Keratinocyte (primary cell): ENCODE measurements at regions not wholly inside any gene's neighbourhood (a gene's known extent, or its start where the extent isn't known, plus 50 kb on each side); places are given as distances from the start of the nearest gene placed in this dataset.

Source experiments
- DNase-seq: peaks from one replicate; pipeline ENCODE4 v3.0.0-alpha.2; 2011; ENCODE audit warnings: low read depth, missing footprints, low spot score
- FAIRE-seq: peaks from 2 replicates; lab custom pipeline; 2011; peaks lifted over from hg19 to GRCh38; lab: Jason Lieb, UNC
- H2AFZ ChIP-seq: 2 replicates; pipeline ENCODE4 v1.6.0; 2012; ENCODE audit warnings: low read length, control low read depth, inconsistent platforms; ENCODE audit not compliant: control insufficient read depth
- H3K27ac ChIP-seq: 2 replicates; pipeline ENCODE4 v1.5.1; 2011; ENCODE audit warnings: low read length; ENCODE audit not compliant: control insufficient read depth, insufficient read depth
- H3K27me3 ChIP-seq: 3 replicates; pipeline ENCODE4 v1.6.0; 2011; ENCODE audit warnings: low read length; ENCODE audit not compliant: control insufficient read depth, insufficient read depth; ENCODE audit errors: extremely low read depth
- H3K36me3 ChIP-seq, 2 experiments: 2 replicates in 1 of 2; 3 replicates in 1 of 2; pipeline ENCODE4 v1.5.1; 2011; ENCODE audit warnings: low read length in 2 of 2, mild to moderate bottlenecking in 1 of 2; ENCODE audit not compliant: control insufficient read depth in 2 of 2, insufficient read depth in 2 of 2; ENCODE audit errors: extremely low read depth in 1 of 2
- H3K4me1 ChIP-seq: 3 replicates; pipeline ENCODE4 v1.5.1; 2011; ENCODE audit warnings: low read length; ENCODE audit not compliant: control insufficient read depth, insufficient read depth; ENCODE audit errors: extremely low read depth
- H3K4me2 ChIP-seq: 3 replicates; pipeline ENCODE4 v1.6.0; 2011; ENCODE audit warnings: low read depth, low read length; ENCODE audit not compliant: control insufficient read depth, insufficient read depth; ENCODE audit errors: extremely low read depth
- H3K4me3 ChIP-seq, 3 experiments: fragments of 200-600 bp in 1 of 3; sonication (generic) in 1 of 3; 2 replicates in 2 of 3; 3 replicates in 1 of 3; pipeline ENCODE4 v1.5.1; 2011 to 2016; ENCODE audit warnings: low read length in 3 of 3, mild to moderate bottlenecking in 3 of 3, control low read depth in 2 of 3, inconsistent platforms in 1 of 3, low read depth in 1 of 3, mixed read lengths in 1 of 3, mixed run types in 1 of 3, moderate library complexity in 1 of 3; ENCODE audit not compliant: control insufficient read depth in 2 of 3, insufficient read depth in 2 of 3; ENCODE audit errors: extremely low read depth in 1 of 3
- H3K79me2 ChIP-seq: 2 replicates; pipeline ENCODE4 v1.6.0; 2012; ENCODE audit warnings: low read length; ENCODE audit not compliant: control insufficient read depth, insufficient read depth
- H3K9ac ChIP-seq: 3 replicates; pipeline ENCODE4 v1.6.0; 2011; ENCODE audit warnings: low read length; ENCODE audit not compliant: control insufficient read depth, insufficient read depth; ENCODE audit errors: extremely low read depth
- H3K9me1 ChIP-seq: 3 replicates; pipeline ENCODE4 v1.6.0; 2011; ENCODE audit warnings: low read length; ENCODE audit not compliant: control insufficient read depth, insufficient read depth; ENCODE audit errors: extremely low read depth
- H3K9me3 ChIP-seq: 2 replicates; pipeline ENCODE4 v1.5.1; 2012; ENCODE audit warnings: low read depth, low read length; ENCODE audit not compliant: control insufficient read depth
- H4K20me1 ChIP-seq: 3 replicates; pipeline ENCODE4 v1.6.0; 2011; ENCODE audit warnings: low read length; ENCODE audit not compliant: control insufficient read depth, insufficient read depth; ENCODE audit errors: extremely low read depth
- EZH2 ChIP-seq: IDR thresholded peaks from one replicate; pipeline ENCODE4 v1.6.1; 2012; ENCODE audit warnings: inconsistent platforms, mild to moderate bottlenecking, low read length, moderate library complexity
- dilution Hi-C: fragments of 300-500 bp; cut with MboI; formaldehyde crosslinking; loops from one replicate; pipeline ENCODE4 v1.7.0; 2020; ENCODE audit warnings: low sequenced_read_pairs; ENCODE audit not compliant: extremely low pct_ligation_motif_present
- TF ChIP-seq, protein P1 (sequence below), 3 experiments: IDR thresholded peaks in 1 of 3; conservative IDR thresholded peaks in 1 of 3; optimal IDR thresholded peaks in 1 of 3; 2 replicates in 2 of 3; 3 replicates in 1 of 3; pipeline versions ENCODE3 to v1.5.1; 2011; ENCODE audit warnings: low read length in 3 of 3, mild to moderate bottlenecking in 3 of 3, moderate library complexity in 2 of 3, control low read depth in 1 of 3, inconsistent platforms in 1 of 3; ENCODE audit not compliant: insufficient read depth in 2 of 3; ENCODE audit errors: extremely low read depth in 1 of 3

DNA sequence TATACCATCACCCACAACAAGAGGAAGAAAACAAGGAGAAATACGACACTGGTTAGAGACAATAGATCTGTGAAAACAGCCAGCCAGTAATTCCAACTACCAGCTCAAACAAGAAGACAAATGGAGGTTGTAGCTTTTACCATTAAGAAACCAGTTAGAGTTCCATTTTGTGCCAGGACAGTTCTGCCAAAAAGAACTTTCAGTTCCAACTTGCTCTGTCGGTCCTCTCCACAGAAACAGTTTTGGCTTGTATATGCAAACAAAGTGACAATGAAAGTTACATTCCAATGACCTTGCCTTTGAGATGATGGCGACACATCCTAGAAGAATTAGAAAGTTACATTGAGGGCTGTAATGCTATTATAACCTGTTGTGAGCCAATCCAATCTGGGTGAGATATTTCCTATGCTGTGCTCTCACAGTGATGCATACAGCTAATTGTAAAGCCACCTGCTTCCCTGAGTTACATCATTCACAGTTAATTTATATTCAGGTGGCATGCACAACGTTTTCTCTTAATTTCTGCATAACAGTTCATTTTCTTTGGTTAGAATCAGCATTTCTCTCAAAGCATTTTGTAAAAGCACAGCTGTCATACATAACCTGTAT is 1378.4 kb upstream of the PIK3C3 start:
- DNase-seq (no peak), FAIRE-seq (no peak)
- Histone ChIP-seq H3K27me3 (no peaks in the 10 kb centered on the region), H3K4me3 (no peak overlapping the region), H4K20me1 (no peaks in the 10 kb centered on the region), H3K79me2 (no peaks in the 10 kb centered on the region), H3K36me3 (no peaks in the 10 kb centered on the region), H3K9me1 (no peaks in the 10 kb centered on the region), H3K9ac (no peak overlapping the region), H3K27ac (no peak overlapping the region), H3K4me1 (no peaks in the 10 kb centered on the region), H3K4me2 (no peak overlapping the region), H2AFZ (no peak overlapping the region), H3K9me3 (no peaks in the 10 kb centered on the region)
- TF ChIP-seq, protein P1, sequence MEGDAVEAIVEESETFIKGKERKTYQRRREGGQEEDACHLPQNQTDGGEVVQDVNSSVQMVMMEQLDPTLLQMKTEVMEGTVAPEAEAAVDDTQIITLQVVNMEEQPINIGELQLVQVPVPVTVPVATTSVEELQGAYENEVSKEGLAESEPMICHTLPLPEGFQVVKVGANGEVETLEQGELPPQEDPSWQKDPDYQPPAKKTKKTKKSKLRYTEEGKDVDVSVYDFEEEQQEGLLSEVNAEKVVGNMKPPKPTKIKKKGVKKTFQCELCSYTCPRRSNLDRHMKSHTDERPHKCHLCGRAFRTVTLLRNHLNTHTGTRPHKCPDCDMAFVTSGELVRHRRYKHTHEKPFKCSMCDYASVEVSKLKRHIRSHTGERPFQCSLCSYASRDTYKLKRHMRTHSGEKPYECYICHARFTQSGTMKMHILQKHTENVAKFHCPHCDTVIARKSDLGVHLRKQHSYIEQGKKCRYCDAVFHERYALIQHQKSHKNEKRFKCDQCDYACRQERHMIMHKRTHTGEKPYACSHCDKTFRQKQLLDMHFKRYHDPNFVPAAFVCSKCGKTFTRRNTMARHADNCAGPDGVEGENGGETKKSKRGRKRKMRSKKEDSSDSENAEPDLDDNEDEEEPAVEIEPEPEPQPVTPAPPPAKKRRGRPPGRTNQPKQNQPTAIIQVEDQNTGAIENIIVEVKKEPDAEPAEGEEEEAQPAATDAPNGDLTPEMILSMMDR (optimal IDR thresholded peaks at IDR 0.05 in 1 of 3, IDR thresholded peaks at IDR 0.05 in 1 of 3, conservative IDR thresholded peaks at IDR 0.05 in 1 of 3; ENCODE audit: extremely low read depth in 1 of 3, insufficient read depth in 2 of 3, low read length in 3 of 3) = no peak
- no peak for TF ChIP-seq EZH2
- dilution Hi-C loops = no loop called here

DNA sequence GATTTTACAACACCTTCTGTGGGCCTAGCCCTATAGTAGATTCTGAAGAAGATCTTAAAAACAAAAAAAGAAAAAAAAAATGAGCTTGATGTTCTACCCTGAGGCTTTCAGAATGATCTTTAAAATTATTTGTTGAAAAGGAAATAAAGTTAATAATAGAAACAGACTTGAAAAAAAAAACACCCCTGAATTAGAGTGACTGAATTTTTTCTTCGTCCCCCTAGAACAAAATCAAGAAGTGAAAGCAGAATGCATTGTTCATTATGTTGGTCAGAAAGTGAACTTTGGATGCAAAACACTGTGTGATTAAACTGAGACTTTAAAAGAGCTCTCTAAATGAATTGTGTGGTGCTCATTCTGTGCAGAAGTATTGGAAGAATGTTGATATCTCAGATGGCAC is 1384.4 kb upstream of the PIK3C3 start:
- dilution Hi-C loops = no loop called here
- Histone ChIP-seq H3K36me3 (no peaks in the 10 kb centered on the region), H3K4me1 (no peaks in the 10 kb centered on the region), H4K20me1 (no peaks in the 10 kb centered on the region), H3K79me2 (no peaks in the 10 kb centered on the region), H3K4me2 (no peak overlapping the region), H3K9ac (no peak overlapping the region), H3K27me3 (no peaks in the 10 kb centered on the region), H3K27ac (no peak overlapping the region), H3K4me3 (no peak overlapping the region), H3K9me3 (no peaks in the 10 kb centered on the region), H2AFZ (no peak overlapping the region), H3K9me1 (no peaks in the 10 kb centered on the region)
- FAIRE-seq = no peak
- DNase-seq = no peak
- no peak for TF ChIP-seq EZH2
- TF ChIP-seq, protein P1 (optimal IDR thresholded peaks at IDR 0.05 in 1 of 3, IDR thresholded peaks at IDR 0.05 in 1 of 3, conservative IDR thresholded peaks at IDR 0.05 in 1 of 3; ENCODE audit: extremely low read depth in 1 of 3, insufficient read depth in 2 of 3, low read length in 3 of 3) = no peak
